ENCODE measurements at regions not wholly inside any gene's neighbourhood (a gene's known extent, or its start where the extent isn't known, plus 50 kb on each side); places are given as distances from the start of the nearest gene placed in this dataset.

DNA sequence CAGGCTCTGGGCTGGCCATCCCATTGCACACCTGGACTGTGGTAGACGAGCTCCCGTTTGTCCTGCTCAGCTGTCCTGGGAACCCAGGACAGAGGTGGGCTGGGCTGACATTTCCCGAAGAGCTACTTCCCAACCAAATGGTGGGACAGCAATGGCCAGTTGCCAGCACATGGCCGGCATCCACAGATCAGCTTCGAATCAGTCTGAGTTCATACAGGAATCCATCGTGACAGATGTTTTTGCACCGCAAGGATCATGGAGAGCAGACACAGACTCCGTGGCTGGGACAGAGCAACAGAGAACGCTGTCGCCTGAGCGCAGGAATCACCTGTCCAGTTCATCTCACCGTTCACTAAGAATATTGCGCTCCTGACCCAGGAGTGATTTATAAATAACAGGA lies 198.5 kb downstream of the TTLL2 start:
- TF ChIP-seq POLR2A (IDR thresholded peaks at IDR 0.05) = no peak
- TF ChIP-seq, protein P1, sequence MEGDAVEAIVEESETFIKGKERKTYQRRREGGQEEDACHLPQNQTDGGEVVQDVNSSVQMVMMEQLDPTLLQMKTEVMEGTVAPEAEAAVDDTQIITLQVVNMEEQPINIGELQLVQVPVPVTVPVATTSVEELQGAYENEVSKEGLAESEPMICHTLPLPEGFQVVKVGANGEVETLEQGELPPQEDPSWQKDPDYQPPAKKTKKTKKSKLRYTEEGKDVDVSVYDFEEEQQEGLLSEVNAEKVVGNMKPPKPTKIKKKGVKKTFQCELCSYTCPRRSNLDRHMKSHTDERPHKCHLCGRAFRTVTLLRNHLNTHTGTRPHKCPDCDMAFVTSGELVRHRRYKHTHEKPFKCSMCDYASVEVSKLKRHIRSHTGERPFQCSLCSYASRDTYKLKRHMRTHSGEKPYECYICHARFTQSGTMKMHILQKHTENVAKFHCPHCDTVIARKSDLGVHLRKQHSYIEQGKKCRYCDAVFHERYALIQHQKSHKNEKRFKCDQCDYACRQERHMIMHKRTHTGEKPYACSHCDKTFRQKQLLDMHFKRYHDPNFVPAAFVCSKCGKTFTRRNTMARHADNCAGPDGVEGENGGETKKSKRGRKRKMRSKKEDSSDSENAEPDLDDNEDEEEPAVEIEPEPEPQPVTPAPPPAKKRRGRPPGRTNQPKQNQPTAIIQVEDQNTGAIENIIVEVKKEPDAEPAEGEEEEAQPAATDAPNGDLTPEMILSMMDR (IDR thresholded peaks at IDR 0.05) = no peak

All from right lobe of liver (tissue), 4 donors.